HG03571 (cell line): ENCODE measurements at regions not wholly inside any gene's neighbourhood (a gene's known extent, or its start where the extent isn't known, plus 50 kb on each side); places are given as distances from the start of the nearest gene placed in this dataset.

ENCODE experiments used
- ATAC-seq: cut with Tn5 transposase; IDR thresholded peaks from one replicate; pipeline ENCODE4 v1.9.1; 2021; ENCODE audit not compliant: unreplicated experiment

- no peak for ATAC-seq
Observed at GRCh38 chr2:125041846-125042245, 1016.8 kb downstream of the CNTNAP5 start.

DNA sequence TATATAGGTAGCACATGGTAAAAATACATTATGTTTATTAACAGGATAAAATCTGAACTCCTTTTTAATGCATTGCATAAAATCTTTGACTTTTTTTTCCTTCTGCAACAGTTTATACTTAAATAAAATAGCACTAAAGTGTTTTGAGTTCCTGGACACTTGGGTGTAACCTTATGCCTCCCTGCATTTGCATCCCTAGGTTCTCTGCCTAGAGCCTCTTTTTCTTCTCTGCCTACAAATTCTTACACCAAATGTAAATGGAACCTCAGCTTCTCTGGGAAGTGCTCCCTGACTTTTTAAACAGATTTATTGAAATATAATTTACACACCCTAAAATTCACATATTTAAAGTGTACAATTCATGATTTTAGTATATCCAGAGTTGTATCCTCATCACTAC is 1017.6 kb downstream of the CNTNAP5 start:
- ATAC-seq: no peak

DNA sequence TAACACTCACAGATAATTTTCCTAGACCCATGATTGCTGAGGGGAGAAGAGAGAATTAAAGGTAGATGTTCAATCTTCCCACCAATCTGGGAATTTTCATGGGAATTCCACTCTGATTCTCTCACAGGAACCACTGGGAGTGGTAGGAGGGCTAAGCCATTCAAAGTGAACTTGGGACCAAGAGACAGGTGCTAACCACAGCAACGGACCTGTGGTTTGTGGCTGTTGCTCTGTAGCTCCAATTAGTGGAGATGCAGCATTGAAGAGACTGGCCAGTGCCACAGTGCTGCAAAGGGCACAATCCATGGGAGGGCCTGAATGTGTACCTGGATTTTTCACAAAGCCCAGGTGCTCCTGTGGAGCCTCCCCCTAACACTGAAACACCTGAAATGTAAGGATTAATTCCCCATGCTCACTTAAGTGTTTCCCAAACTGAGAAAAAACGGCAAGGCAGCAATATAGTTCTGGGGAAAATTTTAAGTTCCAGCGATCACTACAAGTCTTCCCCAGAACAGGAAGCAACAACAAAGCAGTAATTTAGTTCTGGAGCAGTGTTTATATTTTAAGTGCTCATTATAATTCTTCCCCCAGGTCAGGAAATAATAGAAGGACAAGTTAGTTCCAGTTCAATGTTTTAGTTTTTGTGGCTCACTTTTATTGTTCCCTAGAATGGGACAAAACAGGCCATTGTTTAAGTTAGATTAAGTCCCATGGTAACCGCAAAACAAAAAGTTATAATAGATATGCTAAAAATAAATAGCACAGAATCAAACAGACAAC is 1045.8 kb downstream of the CNTNAP5 start:
- ATAC-seq: no peak

DNA sequence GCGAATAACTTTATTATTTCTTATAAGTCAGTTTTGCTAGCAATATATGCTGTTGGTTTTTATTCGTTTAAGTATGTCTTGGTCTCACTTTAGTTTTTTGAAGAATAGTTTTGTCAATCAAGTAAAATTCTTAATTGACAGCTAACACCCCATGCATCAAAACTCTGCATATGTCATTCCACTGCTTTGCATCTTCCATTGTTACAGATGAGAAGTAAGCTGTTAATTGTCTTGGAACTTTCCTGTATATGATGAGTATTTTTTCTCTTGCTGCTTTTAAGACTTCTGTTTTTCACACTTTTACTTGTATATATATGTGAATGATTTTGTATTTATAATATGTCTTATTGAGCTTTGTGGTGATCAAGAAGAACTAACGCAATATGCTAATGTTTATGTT is 1048.4 kb downstream of the CNTNAP5 start:
- ATAC-seq: no peak

DNA sequence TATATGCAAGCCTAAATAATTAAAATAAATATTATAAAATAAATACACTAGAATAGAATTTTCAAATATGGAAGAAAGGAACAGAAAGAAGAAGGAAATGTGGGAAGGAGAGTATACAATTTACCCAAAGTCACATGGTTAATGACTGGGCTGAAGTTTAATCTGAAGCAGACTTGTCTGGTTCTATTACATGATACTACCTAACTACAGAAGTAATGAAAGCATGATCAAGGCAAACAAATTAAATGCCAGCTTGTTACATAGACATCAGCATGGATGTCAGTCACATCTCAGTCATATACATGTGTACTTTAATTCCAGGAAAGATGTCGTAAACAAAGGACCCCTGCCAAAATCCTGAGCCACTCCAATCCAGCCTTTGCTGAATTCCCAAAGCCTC is 1060.8 kb downstream of the CNTNAP5 start:
- ATAC-seq: no peak

- no peak for ATAC-seq
Observed at GRCh38 chr2:125086313-125087184, 1061.5 kb downstream of the CNTNAP5 start.

DNA sequence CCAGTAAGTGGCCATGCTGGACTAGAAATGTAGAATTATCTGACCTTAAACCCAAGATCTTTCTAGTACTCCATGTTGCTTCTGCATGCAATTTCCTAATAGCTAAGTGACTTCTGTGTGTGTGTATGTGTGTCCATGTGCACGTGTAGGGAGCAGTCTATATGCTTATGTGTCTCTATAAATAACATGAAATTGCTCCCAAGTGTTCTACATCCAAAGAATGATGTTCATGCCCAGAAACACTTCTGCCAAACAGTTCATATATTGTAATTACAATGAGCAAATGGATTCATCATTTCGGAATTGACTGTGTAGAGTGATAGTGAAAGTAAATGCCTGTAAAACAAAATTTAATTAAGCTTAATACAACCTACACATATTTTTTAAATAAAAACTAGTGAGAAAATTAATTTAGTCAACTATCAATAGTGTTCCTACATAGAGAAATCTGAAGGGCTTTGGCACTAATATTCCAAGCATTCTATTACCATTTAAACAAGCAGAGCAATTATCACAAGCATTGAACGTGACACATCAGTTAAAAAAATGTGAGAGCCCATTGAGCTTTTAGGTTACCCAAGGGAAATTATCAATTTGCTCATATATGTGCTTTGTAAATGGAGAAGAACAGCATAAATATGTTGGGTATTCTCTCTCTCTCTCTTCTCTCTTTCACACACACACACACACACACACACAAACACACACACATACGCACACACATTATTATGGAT is 1067.4 kb downstream of the CNTNAP5 start:
- no peak for ATAC-seq

DNA sequence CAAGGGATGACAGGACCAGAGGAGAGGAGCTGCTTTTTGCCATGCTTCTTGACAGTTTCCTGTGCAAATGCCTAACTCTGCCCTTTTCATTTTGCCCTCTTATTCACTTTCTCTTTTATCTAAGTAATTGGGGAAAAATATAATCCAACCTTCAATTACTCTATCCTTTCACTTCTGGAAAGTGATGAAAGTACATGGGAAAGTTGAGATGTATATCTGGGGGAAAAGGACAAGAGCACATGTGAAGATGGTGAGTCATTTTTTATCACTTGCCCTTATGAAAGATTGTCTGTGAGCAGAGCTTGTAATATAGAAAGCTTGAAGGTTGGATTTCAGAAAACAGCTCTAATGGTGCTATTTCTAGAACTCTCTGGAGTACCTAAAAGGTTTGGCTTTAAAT is 1070.7 kb downstream of the CNTNAP5 start:
- ATAC-seq: no peak

GRCh38 chr2:125106710-125107109 is 1081.6 kb downstream of the CNTNAP5 start:
- no peak for ATAC-seq

DNA sequence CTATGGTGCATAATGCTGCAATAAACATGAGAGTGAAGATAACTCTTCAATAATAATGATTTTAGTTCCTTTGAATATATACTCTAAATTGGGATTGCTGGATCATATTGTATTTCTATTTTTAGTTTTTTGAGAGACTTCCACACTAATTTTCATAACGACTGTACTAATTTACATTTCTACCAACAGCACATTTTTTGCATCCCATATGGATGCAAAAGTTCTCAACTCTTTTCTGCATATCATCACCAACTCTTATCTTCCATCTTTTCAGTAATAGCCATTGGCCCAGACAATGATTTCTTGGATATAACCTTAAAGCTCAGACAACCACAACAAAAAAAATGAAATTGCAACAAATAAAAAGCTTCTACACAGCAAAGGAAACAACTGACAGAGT is 1082.4 kb downstream of the CNTNAP5 start:
- no peak for ATAC-seq

DNA sequence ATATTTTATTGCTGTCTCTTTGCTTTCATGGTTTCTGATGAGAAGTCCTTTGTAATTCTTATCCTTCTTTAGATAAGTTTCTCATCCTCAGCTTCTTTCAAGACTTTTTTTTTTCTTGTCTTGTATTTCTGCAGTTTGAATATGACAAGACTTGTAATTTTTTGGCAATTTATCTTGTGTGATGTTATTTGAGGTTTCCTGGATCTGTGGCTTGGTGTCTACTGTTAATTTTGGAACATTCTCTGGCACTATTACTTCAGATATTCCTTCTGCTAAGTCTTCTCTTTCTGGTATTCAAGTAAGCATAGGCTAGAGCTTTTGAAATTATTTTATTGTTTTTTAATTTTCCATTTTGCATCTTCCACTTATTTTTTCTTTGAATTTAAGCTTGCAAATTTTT is 1083.2 kb downstream of the CNTNAP5 start:
- ATAC-seq: no peak

GRCh38 chr2:125125902-125126301 is 1100.8 kb downstream of the CNTNAP5 start:
- no peak for ATAC-seq

GRCh38 chr2:125160947-125161346 is 1135.9 kb downstream of the CNTNAP5 start:
- no peak for ATAC-seq

DNA sequence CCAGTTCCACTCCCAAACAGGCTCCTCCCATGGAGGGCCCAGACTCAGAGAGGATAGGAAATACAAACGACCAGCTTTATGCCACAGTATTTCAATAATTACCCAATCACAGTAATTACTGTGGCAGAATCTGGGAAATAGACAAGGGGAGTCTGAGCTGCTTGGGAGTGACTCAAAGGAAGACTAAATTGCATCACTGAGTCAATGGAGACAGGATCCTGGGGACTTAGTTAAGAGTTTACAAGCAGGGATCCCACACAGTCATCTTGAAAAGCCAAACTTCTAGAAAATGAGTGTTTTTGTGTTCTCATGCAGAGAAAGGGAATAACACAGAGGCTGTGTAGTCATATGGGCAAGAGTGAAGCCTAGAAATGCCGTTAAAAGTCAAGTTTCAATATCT is 1142.1 kb downstream of the CNTNAP5 start:
- no peak for ATAC-seq

DNA sequence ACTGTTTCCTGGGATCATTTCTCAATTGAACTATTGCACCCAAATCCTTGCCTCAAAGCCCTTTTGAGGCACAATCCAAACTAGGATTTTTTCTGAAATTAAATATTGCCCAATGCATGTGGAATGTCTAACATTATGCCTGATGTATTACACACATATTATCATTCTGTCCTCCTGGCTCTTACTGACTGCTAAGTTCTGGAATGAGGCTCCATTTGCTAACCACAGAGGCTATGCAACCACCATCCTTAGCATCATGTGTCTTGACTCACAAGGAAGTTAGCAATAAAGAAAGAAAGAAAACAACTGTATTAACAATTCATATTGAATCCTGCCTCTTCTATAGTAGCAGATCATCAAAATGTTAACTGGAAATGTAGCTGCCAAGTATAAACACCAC is 1142.7 kb downstream of the CNTNAP5 start:
- ATAC-seq: no peak

GRCh38 chr2:125168442-125168841 is 1143.4 kb downstream of the CNTNAP5 start:
- no peak for ATAC-seq

GRCh38 chr2:125169022-125169763 is 1144.1 kb downstream of the CNTNAP5 start:
- ATAC-seq: no peak

GRCh38 chr2:125169764-125170146 is 1144.7 kb downstream of the CNTNAP5 start:
- ATAC-seq: no peak

DNA sequence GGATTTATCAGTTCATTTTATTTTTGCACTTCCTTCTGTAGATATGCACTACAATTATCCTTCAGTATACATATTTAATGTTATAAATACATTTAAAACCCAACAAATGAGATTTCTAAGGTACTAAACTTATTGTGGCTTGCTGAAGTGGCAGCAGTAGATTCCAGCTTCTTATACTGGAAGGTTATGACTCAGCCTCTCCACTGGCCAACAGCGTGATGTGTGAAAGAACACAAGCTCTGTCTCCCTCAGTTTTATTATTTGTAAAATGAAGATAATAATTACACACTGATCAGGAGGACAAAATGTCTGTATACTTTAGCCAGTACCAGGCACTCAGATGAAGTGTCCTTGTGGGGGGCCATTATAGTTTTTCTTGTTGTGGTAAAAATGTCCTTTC is 1147.1 kb downstream of the CNTNAP5 start:
- no peak for ATAC-seq

DNA sequence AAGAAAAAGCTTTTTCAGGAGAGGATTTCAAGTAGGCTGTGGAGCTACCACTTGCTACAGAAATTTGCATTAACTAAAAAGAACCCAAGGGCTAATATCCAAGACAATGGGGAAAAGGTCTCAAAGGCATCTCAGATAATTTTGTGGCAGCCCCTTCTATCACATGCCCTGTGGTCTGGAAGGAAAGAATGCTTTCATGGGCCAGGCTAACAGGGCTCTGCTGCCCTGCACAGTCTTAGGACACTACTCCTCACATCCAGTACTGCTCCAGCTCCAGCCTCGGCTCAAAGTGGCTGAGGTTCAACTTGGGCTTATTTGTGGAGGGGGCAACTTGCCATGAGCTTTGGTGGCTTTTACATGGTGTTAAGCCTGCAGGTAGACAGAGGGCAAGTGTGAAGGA is 1150.3 kb downstream of the CNTNAP5 start:
- no peak for ATAC-seq

DNA sequence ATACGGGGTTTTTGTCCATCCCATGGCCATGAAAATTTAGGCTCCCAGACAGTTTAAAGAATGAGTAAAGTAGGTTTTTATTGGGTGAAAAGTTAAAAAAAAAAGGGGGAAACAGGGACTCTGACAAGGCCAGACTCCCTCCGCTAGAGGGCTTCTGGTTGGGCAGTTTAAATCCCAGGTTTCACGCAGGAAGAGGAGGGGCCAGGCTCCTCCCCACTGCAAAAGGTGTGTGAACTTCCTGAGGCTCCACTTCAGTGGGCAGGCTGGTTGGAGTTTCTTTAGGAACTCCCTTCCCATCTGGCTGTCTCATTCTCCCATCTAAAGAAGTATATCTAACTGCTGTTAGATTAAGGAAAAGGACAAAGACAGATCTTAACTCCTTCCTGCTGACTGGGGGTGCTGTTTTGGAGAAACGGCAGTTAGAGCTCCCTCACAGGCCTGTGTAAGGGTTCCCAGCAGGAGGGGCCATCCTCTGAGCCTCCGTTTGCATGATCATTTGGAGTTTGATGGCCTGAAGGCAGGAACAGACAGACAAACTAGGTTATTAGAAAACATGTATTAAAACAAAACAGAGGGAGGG is 1160.7 kb downstream of the CNTNAP5 start:
- no peak for ATAC-seq
